ENCODE measurements at regions not wholly inside any gene's neighbourhood (a gene's known extent, or its start where the extent isn't known, plus 50 kb on each side); places are given as distances from the start of the nearest gene placed in this dataset.
"Not testable (repeated sequence)": the region's sequence is repeated elsewhere in the genome, so short reads cannot be mapped to it uniquely, and the experiment has no call there.

DNA sequence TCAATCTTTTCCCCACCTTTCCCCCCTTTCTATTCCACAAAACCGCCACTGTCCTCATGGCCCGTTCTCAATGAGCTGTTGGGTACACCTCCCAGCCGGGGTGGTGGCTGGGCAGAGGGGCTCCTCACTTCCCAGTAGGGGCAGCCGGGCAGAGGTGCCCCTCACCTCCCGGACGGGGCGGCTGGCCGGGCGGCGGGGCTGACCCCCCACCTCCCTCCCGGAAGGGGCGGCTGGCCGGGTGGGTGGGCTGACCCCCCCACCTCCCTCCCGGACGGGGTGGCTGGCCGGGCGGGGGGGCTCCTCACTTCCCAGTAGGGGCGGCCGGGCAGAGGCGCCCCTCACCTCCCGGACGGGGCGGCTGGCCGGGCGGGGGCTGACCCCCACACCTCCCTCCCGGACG lies 149.3 kb upstream of the SNX7 start:
- H4K8ac ChIP-seq (ENCODE audit: low read depth, low read length); H4K12ac ChIP-seq (ENCODE audit: low read depth, low read length); DNase-seq; H3K4me2 ChIP-seq (ENCODE audit: low read length); H3K9ac ChIP-seq (ENCODE audit: low read length); H3K36me3 ChIP-seq (ENCODE audit: control insufficient read depth in 1 of 2, insufficient read depth in 2 of 2, low read length in 2 of 2); H3K27me3 ChIP-seq (ENCODE audit: insufficient read depth, low read length); H3K14ac ChIP-seq (ENCODE audit: low read length); H2AK5ac ChIP-seq (ENCODE audit: low read length); H3K9me3 ChIP-seq (ENCODE audit: insufficient read depth, low read depth, low read length); H4K91ac ChIP-seq (ENCODE audit: low read depth, low read length); H3K79me2 ChIP-seq (ENCODE audit: control insufficient read depth, insufficient read depth, low read length, poor library complexity); H3K27ac ChIP-seq (ENCODE audit: low read depth, low read length); H2BK12ac ChIP-seq (ENCODE audit: low read length); H3K4me3 ChIP-seq (ENCODE audit: low read depth, low read length); H3K18ac ChIP-seq (ENCODE audit: low read length); H2AFZ ChIP-seq (ENCODE audit: insufficient read depth, low read length, poor library complexity); H3K4ac ChIP-seq (ENCODE audit: low read depth, low read length); H3K4me1 ChIP-seq (ENCODE audit: control insufficient read depth in 1 of 2, insufficient read depth in 2 of 2, low read length in 2 of 2); H2BK5ac ChIP-seq (ENCODE audit: low read depth, low read length, poor library complexity); H2BK120ac ChIP-seq (ENCODE audit: insufficient read depth, low read length, poor library complexity); H3K23ac ChIP-seq (ENCODE audit: low read length); H3K79me1 ChIP-seq (ENCODE audit: low read length): not testable (repeated sequence)
- no CpG with 5 or more reads among the region's 27 CpGs for WGBS (ENCODE audit: extremely low coverage, insufficient coverage, insufficient read length)

DNA sequence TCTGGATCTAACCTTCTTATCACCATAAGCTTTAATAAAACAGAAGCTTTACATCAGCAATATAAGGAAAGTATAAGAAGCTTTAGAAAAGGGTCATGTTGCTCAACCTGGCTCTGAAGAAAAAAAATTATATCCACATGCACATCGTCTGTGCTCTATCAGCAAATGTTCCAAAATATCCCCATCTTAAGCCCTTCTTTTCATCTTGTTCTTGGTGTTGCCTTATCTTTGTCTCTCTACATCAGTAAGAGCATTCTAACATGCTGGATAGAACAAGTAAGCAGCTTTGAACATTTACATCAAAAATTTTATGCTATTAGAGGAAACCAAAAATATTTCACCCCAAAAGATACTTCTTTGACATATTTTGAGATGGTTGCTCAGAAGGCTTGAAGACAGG lies 157.8 kb upstream of the SNX7 start:
- Histone ChIP-seq H3K79me2 (ENCODE audit: control insufficient read depth, insufficient read depth, low read length, poor library complexity) (no peaks in the 10 kb centered on the region), H2AFZ (ENCODE audit: insufficient read depth, low read length, poor library complexity) (no peak overlapping the region), H2BK120ac (ENCODE audit: insufficient read depth, low read length, poor library complexity) (no peak overlapping the region), H3K14ac (ENCODE audit: low read length) (no peak overlapping the region), H3K36me3 (ENCODE audit: control insufficient read depth in 1 of 2, insufficient read depth in 2 of 2, low read length in 2 of 2) (no peaks in the 10 kb centered on the region), H2BK5ac (ENCODE audit: low read depth, low read length, poor library complexity) (no peak overlapping the region), H3K9ac (ENCODE audit: low read length) (no peak overlapping the region), H4K12ac (ENCODE audit: low read depth, low read length) (no peak overlapping the region), H3K27me3 (ENCODE audit: insufficient read depth, low read length) (no peaks in the 10 kb centered on the region), H3K27ac (ENCODE audit: low read depth, low read length) (no peak overlapping the region), H3K23ac (ENCODE audit: low read length) (no peak overlapping the region), H3K4me1 (ENCODE audit: control insufficient read depth in 1 of 2, insufficient read depth in 2 of 2, low read length in 2 of 2) (no peaks in the 10 kb centered on the region), H3K9me3 (ENCODE audit: insufficient read depth, low read depth, low read length) (peaks cover 2% of the 10 kb centered on the region), H3K18ac (ENCODE audit: low read length) (no peak overlapping the region), H3K4ac (ENCODE audit: low read depth, low read length) (no peak overlapping the region), H4K8ac (ENCODE audit: low read depth, low read length) (no peak overlapping the region), H3K4me2 (ENCODE audit: low read length) (no peak overlapping the region), H3K4me3 (ENCODE audit: low read depth, low read length) (no peak overlapping the region), H3K79me1 (ENCODE audit: low read length) (no peaks in the 10 kb centered on the region), H2AK5ac (ENCODE audit: low read length) (no peak overlapping the region), H2BK12ac (ENCODE audit: low read length) (no peak overlapping the region), H4K91ac (ENCODE audit: low read depth, low read length) (no peak overlapping the region)
- DNase-seq, result no peak
- WGBS (ENCODE audit: extremely low coverage, insufficient coverage, insufficient read length), result no CpG with 5 or more reads among the region's 1 CpG

DNA sequence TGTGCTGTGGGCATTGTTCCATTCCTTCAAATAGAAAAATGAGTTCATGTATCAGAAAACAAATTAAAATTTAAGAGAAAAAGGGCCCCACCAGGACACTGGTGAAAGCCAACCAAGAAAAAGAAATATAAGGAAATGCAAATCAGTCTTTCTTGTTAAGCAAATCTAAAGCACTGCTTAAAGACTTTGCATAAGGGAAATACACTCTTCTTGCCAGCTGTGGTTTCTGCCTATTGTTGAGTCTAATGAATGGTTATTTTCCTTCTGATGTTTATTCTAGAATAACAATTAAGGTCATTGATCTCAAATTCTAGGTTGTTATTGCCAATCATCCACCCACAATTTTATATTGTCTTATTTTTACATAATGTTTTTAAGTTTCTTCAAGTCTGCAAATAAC lies 158.6 kb upstream of the SNX7 start:
- DNase-seq, result no peak
- Histone ChIP-seq H3K18ac (ENCODE audit: low read length) (no peak overlapping the region), H4K91ac (ENCODE audit: low read depth, low read length) (no peak overlapping the region), H3K27ac (ENCODE audit: low read depth, low read length) (no peak overlapping the region), H4K8ac (ENCODE audit: low read depth, low read length) (no peak overlapping the region), H2BK5ac (ENCODE audit: low read depth, low read length, poor library complexity) (no peak overlapping the region), H2AFZ (ENCODE audit: insufficient read depth, low read length, poor library complexity) (no peak overlapping the region), H3K27me3 (ENCODE audit: insufficient read depth, low read length) (no peaks in the 10 kb centered on the region), H3K36me3 (ENCODE audit: control insufficient read depth in 1 of 2, insufficient read depth in 2 of 2, low read length in 2 of 2) (no peaks in the 10 kb centered on the region), H3K9ac (ENCODE audit: low read length) (no peak overlapping the region), H3K4me2 (ENCODE audit: low read length) (no peak overlapping the region), H3K4ac (ENCODE audit: low read depth, low read length) (no peak overlapping the region), H3K9me3 (ENCODE audit: insufficient read depth, low read depth, low read length) (peaks cover 2% of the 10 kb centered on the region), H3K23ac (ENCODE audit: low read length) (no peak overlapping the region), H3K14ac (ENCODE audit: low read length) (no peak overlapping the region), H2BK120ac (ENCODE audit: insufficient read depth, low read length, poor library complexity) (no peak overlapping the region), H3K79me2 (ENCODE audit: control insufficient read depth, insufficient read depth, low read length, poor library complexity) (no peaks in the 10 kb centered on the region), H3K4me3 (ENCODE audit: low read depth, low read length) (no peak overlapping the region), H3K79me1 (ENCODE audit: low read length) (no peaks in the 10 kb centered on the region), H2AK5ac (ENCODE audit: low read length) (no peak overlapping the region), H4K12ac (ENCODE audit: low read depth, low read length) (no peak overlapping the region), H2BK12ac (ENCODE audit: low read length) (no peak overlapping the region), H3K4me1 (ENCODE audit: control insufficient read depth in 1 of 2, insufficient read depth in 2 of 2, low read length in 2 of 2) (no peaks in the 10 kb centered on the region)

DNA sequence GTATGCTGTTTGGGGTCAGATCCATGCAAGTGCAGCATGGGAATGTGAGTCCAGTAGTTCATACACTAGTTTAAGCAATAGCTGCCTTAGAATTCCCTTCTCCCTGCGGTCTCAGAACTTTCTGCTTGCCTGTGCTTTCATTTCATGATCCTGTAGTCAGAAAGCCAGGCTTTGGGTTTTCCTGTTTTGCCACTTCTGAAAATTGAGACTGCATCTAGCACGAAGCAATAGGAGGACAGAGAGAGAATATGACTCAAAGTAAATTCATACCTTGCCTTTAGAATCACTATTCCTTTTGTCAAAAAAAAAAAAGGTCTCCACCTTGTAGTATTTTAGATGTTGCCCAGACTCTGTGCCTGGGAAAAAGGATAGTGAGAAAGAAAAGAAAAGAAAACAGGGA lies 161.2 kb upstream of the SNX7 start:
- H3K36me3 ChIP-seq (ENCODE audit: control insufficient read depth in 1 of 2, insufficient read depth in 2 of 2, low read length in 2 of 2), result no peaks in the 10 kb centered on the region
- H3K4ac ChIP-seq (ENCODE audit: low read depth, low read length), result no peak overlapping the region
- no peak overlapping the region for H3K18ac ChIP-seq (ENCODE audit: low read length)
- H2BK120ac ChIP-seq (ENCODE audit: insufficient read depth, low read length, poor library complexity), result no peak overlapping the region
- no peak overlapping the region for H3K4me3 ChIP-seq (ENCODE audit: low read depth, low read length)
- no peaks in the 10 kb centered on the region for H3K4me1 ChIP-seq (ENCODE audit: control insufficient read depth in 1 of 2, insufficient read depth in 2 of 2, low read length in 2 of 2)
- H3K79me2 ChIP-seq (ENCODE audit: control insufficient read depth, insufficient read depth, low read length, poor library complexity), result no peaks in the 10 kb centered on the region
- no peak overlapping the region for H2AK5ac ChIP-seq (ENCODE audit: low read length)
- H2AFZ ChIP-seq (ENCODE audit: insufficient read depth, low read length, poor library complexity), result no peak overlapping the region
- no peak overlapping the region for H3K23ac ChIP-seq (ENCODE audit: low read length)
- no peak overlapping the region for H3K9ac ChIP-seq (ENCODE audit: low read length)
- no peak overlapping the region for H3K14ac ChIP-seq (ENCODE audit: low read length)
- H4K91ac ChIP-seq (ENCODE audit: low read depth, low read length), result no peak overlapping the region
- no peak overlapping the region for H3K4me2 ChIP-seq (ENCODE audit: low read length)
- no peaks in the 10 kb centered on the region for H3K79me1 ChIP-seq (ENCODE audit: low read length)
- no peak overlapping the region for H4K12ac ChIP-seq (ENCODE audit: low read depth, low read length)
- peaks cover under 1% of the 10 kb centered on the region for H3K9me3 ChIP-seq (ENCODE audit: insufficient read depth, low read depth, low read length)
- no peaks in the 10 kb centered on the region for H3K27me3 ChIP-seq (ENCODE audit: insufficient read depth, low read length)
- no peak overlapping the region for H2BK12ac ChIP-seq (ENCODE audit: low read length)
- no peak overlapping the region for H2BK5ac ChIP-seq (ENCODE audit: low read depth, low read length, poor library complexity)
- no CpG with 5 or more reads among the region's 2 CpGs for WGBS (ENCODE audit: extremely low coverage, insufficient coverage, insufficient read length)
- DNase-seq, result no peak
- H4K8ac ChIP-seq (ENCODE audit: low read depth, low read length), result no peak overlapping the region
- no peak overlapping the region for H3K27ac ChIP-seq (ENCODE audit: low read depth, low read length)

DNA sequence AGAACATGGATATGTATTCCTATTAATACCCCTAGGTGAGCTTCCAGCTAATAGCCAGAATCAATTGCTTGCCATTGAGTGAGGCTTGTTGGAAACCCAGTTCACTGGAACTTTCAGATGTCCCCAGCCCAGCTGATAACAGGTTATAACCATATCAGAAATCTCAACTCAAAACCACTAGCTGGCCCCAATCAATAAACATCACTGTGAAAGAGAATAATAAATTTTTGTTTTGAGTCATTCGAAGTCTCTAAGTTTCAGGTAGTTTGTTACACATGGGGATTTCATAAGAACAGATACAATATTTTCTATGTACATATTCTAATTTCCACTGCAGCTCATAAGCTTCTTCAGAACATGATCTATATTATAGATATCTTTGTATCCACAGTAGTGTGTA lies 162.9 kb upstream of the SNX7 start:
- no peak overlapping the region for H4K12ac ChIP-seq (ENCODE audit: low read depth, low read length)
- no peak overlapping the region for H2AK5ac ChIP-seq (ENCODE audit: low read length)
- H2BK12ac ChIP-seq (ENCODE audit: low read length), result no peak overlapping the region
- no peaks in the 10 kb centered on the region for H3K36me3 ChIP-seq (ENCODE audit: control insufficient read depth in 1 of 2, insufficient read depth in 2 of 2, low read length in 2 of 2)
- no peak overlapping the region for H3K27ac ChIP-seq (ENCODE audit: low read depth, low read length)
- no peaks in the 10 kb centered on the region for H3K79me1 ChIP-seq (ENCODE audit: low read length)
- H4K91ac ChIP-seq (ENCODE audit: low read depth, low read length), result no peak overlapping the region
- no peak overlapping the region for H3K14ac ChIP-seq (ENCODE audit: low read length)
- no peak overlapping the region for H3K23ac ChIP-seq (ENCODE audit: low read length)
- WGBS (ENCODE audit: extremely low coverage, insufficient coverage, insufficient read length), result no CpG with 5 or more reads among the region's 1 CpG
- no peak overlapping the region for H4K8ac ChIP-seq (ENCODE audit: low read depth, low read length)
- no peak overlapping the region for H2BK120ac ChIP-seq (ENCODE audit: insufficient read depth, low read length, poor library complexity)
- no peaks in the 10 kb centered on the region for H3K27me3 ChIP-seq (ENCODE audit: insufficient read depth, low read length)
- H2BK5ac ChIP-seq (ENCODE audit: low read depth, low read length, poor library complexity), result no peak overlapping the region
- no peak overlapping the region for H3K4ac ChIP-seq (ENCODE audit: low read depth, low read length)
- no peak overlapping the region for H3K4me3 ChIP-seq (ENCODE audit: low read depth, low read length)
- H3K4me1 ChIP-seq (ENCODE audit: control insufficient read depth in 1 of 2, insufficient read depth in 2 of 2, low read length in 2 of 2), result no peaks in the 10 kb centered on the region
- H3K4me2 ChIP-seq (ENCODE audit: low read length), result no peak overlapping the region
- DNase-seq, result no peak
- H3K79me2 ChIP-seq (ENCODE audit: control insufficient read depth, insufficient read depth, low read length, poor library complexity), result no peaks in the 10 kb centered on the region
- H3K9ac ChIP-seq (ENCODE audit: low read length), result no peak overlapping the region
- no peak overlapping the region for H2AFZ ChIP-seq (ENCODE audit: insufficient read depth, low read length, poor library complexity)
- no peaks in the 10 kb centered on the region for H3K9me3 ChIP-seq (ENCODE audit: insufficient read depth, low read depth, low read length)
- H3K18ac ChIP-seq (ENCODE audit: low read length), result no peak overlapping the region

Data from trophoblast cell (in vitro differentiated cells and primary cell).